ENCODE measurements at regions not wholly inside any gene's neighbourhood (a gene's known extent, or its start where the extent isn't known, plus 50 kb on each side); places are given as distances from the start of the nearest gene placed in this dataset.

DNA sequence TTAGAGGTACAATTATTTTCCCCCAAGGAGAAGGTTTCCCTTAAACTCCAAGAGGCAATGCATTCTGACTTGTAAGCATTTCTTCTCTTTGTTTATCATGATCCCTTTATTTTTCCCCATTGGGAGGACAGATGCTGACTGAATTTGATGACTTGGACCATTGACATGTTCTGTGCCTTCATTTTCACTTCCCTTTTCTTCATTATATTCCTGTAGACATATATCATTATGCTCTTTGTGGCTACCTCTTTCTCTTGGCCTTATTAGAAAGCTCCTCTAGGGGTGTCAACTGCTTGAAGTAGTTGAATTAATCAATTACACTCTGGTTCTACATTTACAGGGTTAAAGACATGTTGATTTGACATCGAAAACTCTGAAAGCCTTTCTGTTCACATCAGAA lies 330.0 kb upstream of the DCC start:
- WGBS, result 70% methylated on average over 1 of the region's 1 CpG
- TF ChIP-seq, protein P1, sequence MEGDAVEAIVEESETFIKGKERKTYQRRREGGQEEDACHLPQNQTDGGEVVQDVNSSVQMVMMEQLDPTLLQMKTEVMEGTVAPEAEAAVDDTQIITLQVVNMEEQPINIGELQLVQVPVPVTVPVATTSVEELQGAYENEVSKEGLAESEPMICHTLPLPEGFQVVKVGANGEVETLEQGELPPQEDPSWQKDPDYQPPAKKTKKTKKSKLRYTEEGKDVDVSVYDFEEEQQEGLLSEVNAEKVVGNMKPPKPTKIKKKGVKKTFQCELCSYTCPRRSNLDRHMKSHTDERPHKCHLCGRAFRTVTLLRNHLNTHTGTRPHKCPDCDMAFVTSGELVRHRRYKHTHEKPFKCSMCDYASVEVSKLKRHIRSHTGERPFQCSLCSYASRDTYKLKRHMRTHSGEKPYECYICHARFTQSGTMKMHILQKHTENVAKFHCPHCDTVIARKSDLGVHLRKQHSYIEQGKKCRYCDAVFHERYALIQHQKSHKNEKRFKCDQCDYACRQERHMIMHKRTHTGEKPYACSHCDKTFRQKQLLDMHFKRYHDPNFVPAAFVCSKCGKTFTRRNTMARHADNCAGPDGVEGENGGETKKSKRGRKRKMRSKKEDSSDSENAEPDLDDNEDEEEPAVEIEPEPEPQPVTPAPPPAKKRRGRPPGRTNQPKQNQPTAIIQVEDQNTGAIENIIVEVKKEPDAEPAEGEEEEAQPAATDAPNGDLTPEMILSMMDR (IDR thresholded peaks at IDR 0.05), result no peak
- TF ChIP-seq EP300 (IDR thresholded peaks at IDR 0.05), result no peak
- TF ChIP-seq POLR2A (IDR thresholded peaks at IDR 0.05; ENCODE audit: low read depth), result no peak
- TF ChIP-seq POLR2AphosphoS5 (IDR thresholded peaks at IDR 0.05), result no peak

DNA sequence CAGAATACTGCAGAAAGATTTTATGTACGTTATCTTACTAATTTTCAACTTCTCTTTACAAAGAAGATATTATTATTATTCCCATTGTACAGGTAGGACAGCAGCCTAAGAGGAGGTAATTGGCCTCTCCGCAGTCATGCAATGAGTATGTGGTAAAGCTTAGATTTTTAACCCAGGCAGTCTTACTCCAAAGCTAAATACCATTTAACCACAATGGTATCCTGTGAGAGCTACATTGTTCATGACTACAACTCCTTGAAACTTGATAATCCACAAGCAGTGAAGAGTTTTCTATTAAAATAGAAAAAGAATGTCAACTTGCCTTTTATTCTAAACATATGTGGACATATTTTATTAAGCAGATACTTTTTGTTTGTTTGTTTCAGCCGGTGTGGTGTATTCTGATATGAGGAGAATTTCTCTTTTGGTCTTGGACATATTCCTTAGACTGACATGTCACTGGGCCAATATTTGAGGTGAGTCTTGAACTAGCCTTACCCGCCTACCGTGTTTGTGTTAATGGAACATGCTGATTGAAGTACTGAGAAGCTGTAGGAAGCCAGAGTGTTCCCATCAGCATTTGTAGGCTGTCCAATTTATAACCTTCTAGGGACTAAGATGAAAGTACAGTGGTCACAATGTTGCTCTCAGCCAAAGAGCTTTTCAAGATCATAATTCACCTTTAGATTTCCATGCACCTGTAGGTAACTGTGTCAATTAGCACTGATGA lies 293.9 kb upstream of the DCC start:
- intact Hi-C loops (cut with DNase I), result no loop called here
- Histone ChIP-seq H3K4me1 (no peaks in the 10 kb centered on the region), H3K27me3 (no peaks in the 10 kb centered on the region), H3K9me3 (no peaks in the 10 kb centered on the region), H3K4me3 (no peak overlapping the region), H3K27ac (replicated peaks in 1 of 4) (no peak overlapping the region), H3K36me3 (no peaks in the 10 kb centered on the region)
- TF ChIP-seq EP300 (IDR thresholded peaks at IDR 0.05) (no peak), POLR2A (IDR thresholded peaks at IDR 0.05; ENCODE audit: low read depth) (no peak), POLR2AphosphoS5 (IDR thresholded peaks at IDR 0.05) (no peak)
- TF ChIP-seq, protein P1 (IDR thresholded peaks at IDR 0.05), result no peak
- no peak for DNase-seq (ENCODE audit: extremely low spot score)
- 91% methylated on average over 5 of the region's 5 CpGs for WGBS

More for the DNA sequence above, 330.0 kb upstream of the DCC start:
- no peak overlapping the region for H3K4me3 ChIP-seq
- no peaks in the 10 kb centered on the region for H3K4me1 ChIP-seq
- intact Hi-C loops (cut with DNase I), result no loop called here
- DNase-seq (ENCODE audit: extremely low spot score), result no peak
- H3K27ac ChIP-seq (replicated peaks in 1 of 4), result no peak overlapping the region
- H3K9me3 ChIP-seq, result no peaks in the 10 kb centered on the region
- no peaks in the 10 kb centered on the region for H3K36me3 ChIP-seq
- no peaks in the 10 kb centered on the region for H3K27me3 ChIP-seq

DNA sequence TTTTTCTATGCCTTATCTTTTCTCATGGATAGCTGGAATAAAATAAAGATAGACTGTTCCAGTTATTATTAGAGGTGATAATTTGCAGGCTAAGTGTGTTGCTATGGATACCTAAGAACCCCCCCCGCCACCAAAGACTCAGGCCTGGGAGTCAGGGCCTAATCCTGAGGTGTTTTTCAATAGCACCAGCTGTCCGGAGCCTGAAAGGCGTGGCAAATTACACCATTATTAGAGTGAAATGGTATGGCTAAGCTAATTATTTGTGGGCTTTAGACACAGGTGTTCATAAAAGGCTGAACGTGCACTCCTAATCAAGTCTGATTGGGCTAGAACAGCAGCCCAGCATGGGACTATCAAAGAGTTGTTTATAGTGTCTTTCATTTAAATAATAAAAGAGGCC lies 293.2 kb upstream of the DCC start:
- no peak for DNase-seq (ENCODE audit: extremely low spot score)
- no peaks in the 10 kb centered on the region for H3K4me1 ChIP-seq
- no peaks in the 10 kb centered on the region for H3K27me3 ChIP-seq
- 57% methylated on average over 4 of the region's 4 CpGs for WGBS
- no peaks in the 10 kb centered on the region for H3K9me3 ChIP-seq
- intact Hi-C loops (cut with DNase I), result no loop called here
- no peak overlapping the region for H3K4me3 ChIP-seq
- TF ChIP-seq EP300 (IDR thresholded peaks at IDR 0.05) (no peak), POLR2AphosphoS5 (IDR thresholded peaks at IDR 0.05) (no peak), POLR2A (IDR thresholded peaks at IDR 0.05; ENCODE audit: low read depth) (no peak)
- TF ChIP-seq, protein P1 (IDR thresholded peaks at IDR 0.05), result no peak
- no peaks in the 10 kb centered on the region for H3K36me3 ChIP-seq
- H3K27ac ChIP-seq (replicated peaks in 1 of 4), result no peak overlapping the region

DNA sequence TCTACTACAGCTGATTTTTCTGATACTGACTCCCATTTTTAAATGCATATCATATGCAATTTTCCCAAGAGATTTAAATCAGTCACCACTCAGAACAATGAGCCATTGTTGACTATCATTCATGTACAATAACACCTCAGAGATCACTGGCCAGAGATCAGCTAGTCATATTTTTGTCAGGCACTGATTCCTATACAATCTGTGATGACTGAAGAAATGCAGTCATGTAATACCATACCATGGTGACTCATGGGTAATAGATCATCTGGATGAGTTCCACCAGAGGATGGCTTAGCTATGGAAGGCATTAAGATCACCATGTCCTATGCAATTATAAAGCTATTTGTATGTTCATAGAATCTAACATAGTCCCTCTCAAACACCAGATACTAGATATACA lies 285.7 kb upstream of the DCC start:
- DNase-seq (ENCODE audit: extremely low spot score), result no peak
- Histone ChIP-seq H3K27me3 (peaks cover 0 to 3% (median 0%) of the 10 kb centered on the region in 4 donors), H3K4me1 (no peaks in the 10 kb centered on the region), H3K27ac (replicated peaks in 1 of 4) (no peak overlapping the region), H3K9me3 (peaks cover 0 to 9% (median 0%) of the 10 kb centered on the region in 4 donors), H3K4me3 (no peak overlapping the region), H3K36me3 (no peaks in the 10 kb centered on the region)
- TF ChIP-seq, protein P1 (IDR thresholded peaks at IDR 0.05), result no peak
- no peak for TF ChIP-seq POLR2AphosphoS5 (IDR thresholded peaks at IDR 0.05)
- no peak for TF ChIP-seq EP300 (IDR thresholded peaks at IDR 0.05)
- TF ChIP-seq POLR2A (IDR thresholded peaks at IDR 0.05; ENCODE audit: low read depth), result no peak
- intact Hi-C loops (cut with DNase I), result no loop called here

Measured in esophagus muscularis mucosa (tissue), 4 donors.